Caco-2 (cell line): ENCODE measurements at regions not wholly inside any gene's neighbourhood (a gene's known extent, or its start where the extent isn't known, plus 50 kb on each side); places are given as distances from the start of the nearest gene placed in this dataset.

Experiments used
- BruUV-seq: library from RNA; stranded (reverse); fragments of 400-500 nt; replicated peaks from 2 replicates; lab custom pipeline; 2021; lab: Mats Ljungman, UMichigan
- CTCF ChIA-PET: fragments of 300-600 bp; sonication (Branson Sonifier 250); formaldehyde crosslinking; loops from one replicate; lab custom pipeline; 2022; ENCODE audit warnings: antibody characterized with exemption; lab: Charles Lee
- POLR2A ChIA-PET: fragments of 300-600 bp; sonication (Branson Sonifier 250); formaldehyde crosslinking; loops from one replicate; lab custom pipeline; 2022; ENCODE audit warnings: antibody characterized with exemption; lab: Charles Lee
- DNase-seq, 2 experiments: peaks; one replicate each; pipeline versions ENCODE4 v3.0.0 to v3.0.0-alpha.2; 2020 to 2022
- H3K27me3 ChIP-seq: replicated peaks from 2 replicates; pipeline ENCODE4 v1.6.0; 2011; ENCODE audit warnings: low read length; ENCODE audit not compliant: control insufficient read depth, insufficient read depth
- H3K36me3 ChIP-seq: 2 replicates; pipeline ENCODE4 v1.5.1; 2011; ENCODE audit warnings: low read length; ENCODE audit not compliant: control insufficient read depth, insufficient read depth
- H3K4me1 ChIP-seq: fragments of 250-450 bp; sonication (Bioruptor Pico); 2 replicates; pipeline ENCODE4 v1.5.1; 2020; ENCODE audit warnings: mild to moderate bottlenecking
- H3K4me3 ChIP-seq: 2 replicates; pipeline ENCODE4 v1.5.1; 2011; ENCODE audit warnings: low read depth, mild to moderate bottlenecking, control low read depth, low read length
- H3K9me3 ChIP-seq: fragments of 250-450 bp; sonication (Bioruptor Pico); 2 replicates; pipeline ENCODE4 v1.5.1; 2020; ENCODE audit warnings: mild to moderate bottlenecking, moderate library complexity
- H3K27ac Mint-ChIP-seq: one replicate; pipeline ENCODE4 v1.8.0; 2022; ENCODE audit warnings: mixed read lengths; ENCODE audit not compliant: unreplicated experiment
- H3K27me3 Mint-ChIP-seq: one replicate; pipeline ENCODE4 v1.8.0; 2022; ENCODE audit warnings: mixed read lengths; ENCODE audit not compliant: insufficient read depth, unreplicated experiment
- H3K36me3 Mint-ChIP-seq: one replicate; pipeline ENCODE4 v1.8.0; 2022; ENCODE audit warnings: mild to moderate bottlenecking, mixed read lengths; ENCODE audit not compliant: insufficient read depth, unreplicated experiment
- H3K4me1 Mint-ChIP-seq: one replicate; pipeline ENCODE4 v1.8.0; 2022; ENCODE audit warnings: low read depth, mixed read lengths; ENCODE audit not compliant: unreplicated experiment
- H3K4me3 Mint-ChIP-seq: one replicate; pipeline ENCODE4 v1.8.0; 2022; ENCODE audit warnings: mild to moderate bottlenecking, moderate library complexity, mixed read lengths; ENCODE audit not compliant: unreplicated experiment
- H3K9me3 Mint-ChIP-seq: one replicate; pipeline ENCODE4 v1.8.0; 2022; ENCODE audit warnings: mixed read lengths; ENCODE audit not compliant: unreplicated experiment
- intact Hi-C: fragments of 100-400 bp; cut with micrococcal nuclease; formaldehyde crosslinking; loops from one replicate; pipeline ENCODE4 v1.10.0; 2022; ENCODE audit not compliant: unreplicated experiment
- TF ChIP-seq, protein P1 (sequence below), 2 experiments: fragments of 200-600 bp in 1 of 2; IDR thresholded peaks; 1 replicate in 1 of 2; 2 replicates in 1 of 2; pipeline versions ENCODE4 v1.5.1 to v1.8.0; 2011 to 2022; ENCODE audit warnings: antibody characterized with exemption in 1 of 2, control low read depth in 1 of 2, inconsistent platforms in 1 of 2, low read depth in 1 of 2, low read length in 1 of 2, mild to moderate bottlenecking in 1 of 2, moderate library complexity in 1 of 2; ENCODE audit not compliant: insufficient read depth in 1 of 2, severe bottlenecking in 1 of 2, unreplicated experiment in 1 of 2

GRCh38 chr2:180325416-180326120 lies 318.5 kb upstream of the CWC22 start:
- BruUV-seq, result no TSS peak
- intact Hi-C loops, result no loop called here
- TF ChIP-seq, protein P1, sequence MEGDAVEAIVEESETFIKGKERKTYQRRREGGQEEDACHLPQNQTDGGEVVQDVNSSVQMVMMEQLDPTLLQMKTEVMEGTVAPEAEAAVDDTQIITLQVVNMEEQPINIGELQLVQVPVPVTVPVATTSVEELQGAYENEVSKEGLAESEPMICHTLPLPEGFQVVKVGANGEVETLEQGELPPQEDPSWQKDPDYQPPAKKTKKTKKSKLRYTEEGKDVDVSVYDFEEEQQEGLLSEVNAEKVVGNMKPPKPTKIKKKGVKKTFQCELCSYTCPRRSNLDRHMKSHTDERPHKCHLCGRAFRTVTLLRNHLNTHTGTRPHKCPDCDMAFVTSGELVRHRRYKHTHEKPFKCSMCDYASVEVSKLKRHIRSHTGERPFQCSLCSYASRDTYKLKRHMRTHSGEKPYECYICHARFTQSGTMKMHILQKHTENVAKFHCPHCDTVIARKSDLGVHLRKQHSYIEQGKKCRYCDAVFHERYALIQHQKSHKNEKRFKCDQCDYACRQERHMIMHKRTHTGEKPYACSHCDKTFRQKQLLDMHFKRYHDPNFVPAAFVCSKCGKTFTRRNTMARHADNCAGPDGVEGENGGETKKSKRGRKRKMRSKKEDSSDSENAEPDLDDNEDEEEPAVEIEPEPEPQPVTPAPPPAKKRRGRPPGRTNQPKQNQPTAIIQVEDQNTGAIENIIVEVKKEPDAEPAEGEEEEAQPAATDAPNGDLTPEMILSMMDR (IDR thresholded peaks at IDR 0.05; ENCODE audit: insufficient read depth in 1 of 2, low read depth in 1 of 2, low read length in 1 of 2, severe bottlenecking in 1 of 2, unreplicated experiment in 1 of 2), result no peak

DNA sequence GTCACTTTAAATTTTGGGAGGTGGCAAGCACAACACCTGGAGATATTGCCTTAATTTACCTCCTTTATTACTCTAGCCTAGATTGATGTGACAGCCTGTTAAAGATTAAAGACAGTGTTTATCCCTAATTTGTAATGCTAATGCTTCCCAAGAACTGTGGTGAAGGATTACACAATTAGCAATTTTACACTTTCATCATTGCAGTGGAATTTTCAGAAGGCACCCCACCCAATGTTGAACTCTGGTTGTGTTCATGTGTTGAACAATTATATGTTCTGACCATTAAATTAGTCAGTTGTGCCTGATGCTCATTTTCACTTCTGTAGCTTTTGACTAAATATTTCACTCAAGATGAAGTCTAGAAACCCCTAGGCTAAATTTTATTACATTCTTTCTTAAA lies 317.1 kb upstream of the CWC22 start:
- ChIA-PET CTCF (no interaction called here), POLR2A (no interaction called here)
- H3K36me3 ChIP-seq, result no peaks in the 10 kb centered on the region
- Mint-ChIP-seq H3K36me3 (no peaks in the 10 kb centered on the region), H3K9me3 (peaks cover 14% of the 10 kb centered on the region), H3K4me1 (no peaks in the 10 kb centered on the region), H3K27me3 (no peaks in the 10 kb centered on the region), H3K4me3 (no peak overlapping the region), H3K27ac (no peak overlapping the region)
- intact Hi-C loops, result loop anchor here (5.0 kb wide), 1 partner anchor 82 kb away; no protein-coding TSS in a partner anchor
- no peaks in the 10 kb centered on the region; the same call in 1 of the 2 replicates for H3K9me3 ChIP-seq
- no peak overlapping the region for H3K4me3 ChIP-seq
- no peak for DNase-seq
- BruUV-seq, result no TSS peak
- H3K4me1 ChIP-seq, result no peaks in the 10 kb centered on the region
- no peaks in the 10 kb centered on the region for H3K27me3 ChIP-seq
- TF ChIP-seq, protein P1 (IDR thresholded peaks at IDR 0.05; ENCODE audit: insufficient read depth in 1 of 2, low read depth in 1 of 2, low read length in 1 of 2, severe bottlenecking in 1 of 2, unreplicated experiment in 1 of 2), result no peak

More at GRCh38 chr2:180325416-180326120, 318.5 kb upstream of the CWC22 start:
- Mint-ChIP-seq H3K4me3 (no peak overlapping the region), H3K36me3 (no peaks in the 10 kb centered on the region), H3K4me1 (no peaks in the 10 kb centered on the region), H3K27me3 (no peaks in the 10 kb centered on the region), H3K27ac (no peak overlapping the region), H3K9me3 (peaks cover 14% of the 10 kb centered on the region)
- ChIA-PET CTCF (no interaction called here), POLR2A (no interaction called here)
- H3K4me1 ChIP-seq, result no peaks in the 10 kb centered on the region
- no peaks in the 10 kb centered on the region for H3K36me3 ChIP-seq
- H3K9me3 ChIP-seq, result no peaks in the 10 kb centered on the region; the same call in 1 of the 2 replicates
- H3K27me3 ChIP-seq, result no peaks in the 10 kb centered on the region
- no peak overlapping the region for H3K4me3 ChIP-seq
- DNase-seq, result no peak

DNA sequence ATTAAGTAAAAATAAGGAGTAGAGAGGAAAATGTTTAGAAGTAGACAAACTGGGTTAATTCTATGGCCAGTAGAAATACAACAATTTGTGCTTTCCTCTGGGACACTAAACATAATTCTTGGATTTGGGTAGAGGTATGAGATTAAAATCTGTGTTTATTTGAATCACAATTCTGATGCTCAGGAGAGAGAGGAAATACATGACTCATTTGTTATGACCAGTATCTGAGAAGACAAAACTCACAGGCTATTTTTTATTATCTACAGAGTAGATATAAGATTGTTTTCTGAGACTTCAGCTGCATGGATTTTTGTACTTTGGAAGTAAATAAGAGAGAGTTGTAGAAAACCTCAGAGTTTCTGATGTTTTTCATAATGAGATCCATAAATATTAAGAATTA lies 315.7 kb upstream of the CWC22 start:
- H3K4me3 Mint-ChIP-seq, result no peak overlapping the region
- H3K36me3 Mint-ChIP-seq, result no peaks in the 10 kb centered on the region
- Histone ChIP-seq H3K36me3 (no peaks in the 10 kb centered on the region), H3K4me3 (no peak overlapping the region), H3K27me3 (no peaks in the 10 kb centered on the region), H3K9me3 (no peaks in the 10 kb centered on the region; the same call in 1 of the 2 replicates), H3K4me1 (no peaks in the 10 kb centered on the region)
- no peak overlapping the region for H3K27ac Mint-ChIP-seq
- peaks cover 28% of the 10 kb centered on the region for H3K9me3 Mint-ChIP-seq
- CTCF ChIA-PET, result no interaction called here
- POLR2A ChIA-PET, result no interaction called here
- H3K27me3 Mint-ChIP-seq, result no peaks in the 10 kb centered on the region
- TF ChIP-seq, protein P1 (IDR thresholded peaks at IDR 0.05; ENCODE audit: insufficient read depth in 1 of 2, low read depth in 1 of 2, low read length in 1 of 2, severe bottlenecking in 1 of 2, unreplicated experiment in 1 of 2), result no peak
- intact Hi-C loops, result loop anchor here (5.0 kb wide), 1 partner anchor 80 kb away; no protein-coding TSS in a partner anchor
- no TSS peak for BruUV-seq
- no peak for DNase-seq
- H3K4me1 Mint-ChIP-seq, result no peaks in the 10 kb centered on the region
